ENCODE measurements at regions not wholly inside any gene's neighbourhood (a gene's known extent, or its start where the extent isn't known, plus 50 kb on each side); places are given as distances from the start of the nearest gene placed in this dataset.

DNA sequence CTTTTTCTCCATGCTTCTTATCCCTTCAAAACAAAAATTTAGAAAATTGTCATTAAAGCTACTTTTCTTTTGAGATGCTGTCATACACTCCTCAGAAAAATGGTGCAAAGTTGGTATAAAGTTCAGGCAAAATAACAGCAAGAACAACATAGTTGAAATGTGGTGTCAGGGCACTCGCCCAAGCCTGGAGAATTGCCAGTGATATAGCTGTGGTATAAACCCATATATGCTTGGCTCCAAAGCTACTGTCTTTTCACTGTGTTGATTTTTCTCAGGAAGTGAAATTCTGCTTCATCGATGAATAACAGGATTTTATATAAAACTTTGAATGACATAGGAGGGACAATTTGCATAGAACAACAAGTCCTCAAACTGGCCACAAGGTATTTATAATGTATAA lies 2532.9 kb downstream of the PCDH9 start:
- Histone ChIP-seq H2AFZ (ENCODE audit: low read length) (no peak overlapping the region), H3K4ac (ENCODE audit: low read depth, low read length) (no peak overlapping the region), H2BK120ac (ENCODE audit: low read depth, low read length, poor library complexity, severe bottlenecking) (no peak overlapping the region), H3K4me2 (ENCODE audit: insufficient read depth, insufficient read length, low read length) (no peak overlapping the region), H2BK12ac (ENCODE audit: insufficient read length, low read depth, low read length) (no peak overlapping the region), H3T11ph (ENCODE audit: low read length) (no peak overlapping the region), H2BK20ac (ENCODE audit: low read depth, low read length, poor library complexity, severe bottlenecking) (no peak overlapping the region), H3K79me2 (ENCODE audit: insufficient read depth, low read length) (no peaks in the 10 kb centered on the region), H3K23me2 (ENCODE audit: insufficient read length, low read depth, low read length, poor library complexity, severe bottlenecking) (no peaks in the 10 kb centered on the region), H2BK5ac (ENCODE audit: insufficient read length, low read length) (no peak overlapping the region), H3K79me1 (ENCODE audit: insufficient read depth, low read depth, low read length, poor library complexity, severe bottlenecking) (no peaks in the 10 kb centered on the region), H3K18ac (ENCODE audit: insufficient read length, low read depth, low read length) (no peak overlapping the region), H3K23ac (ENCODE audit: insufficient read length, low read depth, low read length) (no peak overlapping the region), H4K8ac (replicated peaks; ENCODE audit: insufficient read length, low read depth, low read length) (no peak overlapping the region), H4K91ac (ENCODE audit: insufficient read length, low read depth, low read length) (no peak overlapping the region), H2AK5ac (ENCODE audit: insufficient read length, low read length) (no peak overlapping the region), H3K9ac (ENCODE audit: extremely low read depth, insufficient read length, low read length) (no peak overlapping the region), H2BK15ac (ENCODE audit: low read depth, low read length) (no peak overlapping the region), H3K27me3 (ENCODE audit: insufficient read depth, low read length) (no peaks in the 10 kb centered on the region), H3K56ac (ENCODE audit: insufficient read length, low read depth, low read length) (no peak overlapping the region), H4K20me1 (ENCODE audit: control insufficient read depth, insufficient read depth, insufficient read length) (no peaks in the 10 kb centered on the region), H3K14ac (ENCODE audit: insufficient read depth, low read length) (no peak overlapping the region), H3K4me1 (ENCODE audit: insufficient read depth, low read length) (no peaks in the 10 kb centered on the region), H3K27ac (ENCODE audit: insufficient read length, low read depth, low read length) (no peak overlapping the region), H4K5ac (ENCODE audit: insufficient read length, low read depth, low read length) (no peak overlapping the region), H3K9me3 (ENCODE audit: control insufficient read depth, low read depth, low read length) (no peaks in the 10 kb centered on the region)
- peaks cover 0 to 7% of the 10 kb centered on the region in 2 experiments; a peak in 3 of 5 replicates for H3K9me3 Mint-ChIP-seq
- no peaks in the 10 kb centered on the region for H3K27me3 Mint-ChIP-seq (ENCODE audit: low read depth)
- no peaks in the 10 kb centered on the region for H3K4me1 Mint-ChIP-seq
- peaks cover 2 to 7% (median 5%) of the 10 kb centered on the region in 3 experiments; a peak in 5 of 7 replicates for H3K36me3 Mint-ChIP-seq (ENCODE audit: insufficient read depth in 1 of 3, low read depth in 3 of 3)
- H3K27ac Mint-ChIP-seq: no peak overlapping the region
- WGBS (ENCODE audit: extremely low coverage, insufficient read length, low lambda C conversion rate): no CpG with 5 or more reads among the region's 2 CpGs
- TF ChIP-seq, protein P1, sequence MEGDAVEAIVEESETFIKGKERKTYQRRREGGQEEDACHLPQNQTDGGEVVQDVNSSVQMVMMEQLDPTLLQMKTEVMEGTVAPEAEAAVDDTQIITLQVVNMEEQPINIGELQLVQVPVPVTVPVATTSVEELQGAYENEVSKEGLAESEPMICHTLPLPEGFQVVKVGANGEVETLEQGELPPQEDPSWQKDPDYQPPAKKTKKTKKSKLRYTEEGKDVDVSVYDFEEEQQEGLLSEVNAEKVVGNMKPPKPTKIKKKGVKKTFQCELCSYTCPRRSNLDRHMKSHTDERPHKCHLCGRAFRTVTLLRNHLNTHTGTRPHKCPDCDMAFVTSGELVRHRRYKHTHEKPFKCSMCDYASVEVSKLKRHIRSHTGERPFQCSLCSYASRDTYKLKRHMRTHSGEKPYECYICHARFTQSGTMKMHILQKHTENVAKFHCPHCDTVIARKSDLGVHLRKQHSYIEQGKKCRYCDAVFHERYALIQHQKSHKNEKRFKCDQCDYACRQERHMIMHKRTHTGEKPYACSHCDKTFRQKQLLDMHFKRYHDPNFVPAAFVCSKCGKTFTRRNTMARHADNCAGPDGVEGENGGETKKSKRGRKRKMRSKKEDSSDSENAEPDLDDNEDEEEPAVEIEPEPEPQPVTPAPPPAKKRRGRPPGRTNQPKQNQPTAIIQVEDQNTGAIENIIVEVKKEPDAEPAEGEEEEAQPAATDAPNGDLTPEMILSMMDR (conservative IDR thresholded peaks at IDR 0.05): no peak
- DNase-seq: no peak
- no peak overlapping the region for H3K4me3 Mint-ChIP-seq
